ENCODE measurements at regions not wholly inside any gene's neighbourhood (a gene's known extent, or its start where the extent isn't known, plus 50 kb on each side); places are given as distances from the start of the nearest gene placed in this dataset.
A peak's percentile ranks its signal among the peaks of the same experiment; 100 is the strongest.

DNA sequence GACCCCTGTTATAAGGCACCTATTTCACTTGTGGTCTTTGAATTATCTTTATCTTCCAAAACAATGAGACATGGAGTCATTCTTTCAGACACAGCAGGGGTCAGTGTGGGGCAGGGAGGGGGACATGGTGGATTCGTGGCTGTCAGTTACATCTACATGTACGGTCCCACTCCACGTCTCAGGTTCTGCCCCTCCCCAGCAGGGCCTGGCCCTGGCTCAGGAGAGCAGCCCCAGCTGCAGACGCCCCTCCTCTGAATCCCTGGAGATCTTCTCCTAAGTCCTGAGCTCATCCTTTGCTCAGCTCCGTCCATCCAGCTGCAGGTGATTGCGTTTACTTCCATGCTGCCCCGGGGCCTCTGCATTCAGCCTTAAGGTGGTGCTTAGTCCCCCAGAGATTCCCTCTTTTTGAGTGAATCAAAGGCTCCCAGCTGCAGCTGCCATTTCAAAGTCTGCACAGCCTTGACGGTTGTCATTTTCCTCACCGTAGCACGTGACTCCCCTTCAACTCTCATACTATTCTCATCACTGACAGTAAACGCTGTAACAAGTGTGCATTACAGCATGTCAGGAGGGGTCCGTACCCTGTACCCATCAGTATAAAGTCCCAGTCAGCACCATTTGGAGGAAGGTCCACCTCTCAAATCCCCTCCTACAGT is 113.4 kb upstream of the TCERG1L start:
- DNase-seq: no peak

DNA sequence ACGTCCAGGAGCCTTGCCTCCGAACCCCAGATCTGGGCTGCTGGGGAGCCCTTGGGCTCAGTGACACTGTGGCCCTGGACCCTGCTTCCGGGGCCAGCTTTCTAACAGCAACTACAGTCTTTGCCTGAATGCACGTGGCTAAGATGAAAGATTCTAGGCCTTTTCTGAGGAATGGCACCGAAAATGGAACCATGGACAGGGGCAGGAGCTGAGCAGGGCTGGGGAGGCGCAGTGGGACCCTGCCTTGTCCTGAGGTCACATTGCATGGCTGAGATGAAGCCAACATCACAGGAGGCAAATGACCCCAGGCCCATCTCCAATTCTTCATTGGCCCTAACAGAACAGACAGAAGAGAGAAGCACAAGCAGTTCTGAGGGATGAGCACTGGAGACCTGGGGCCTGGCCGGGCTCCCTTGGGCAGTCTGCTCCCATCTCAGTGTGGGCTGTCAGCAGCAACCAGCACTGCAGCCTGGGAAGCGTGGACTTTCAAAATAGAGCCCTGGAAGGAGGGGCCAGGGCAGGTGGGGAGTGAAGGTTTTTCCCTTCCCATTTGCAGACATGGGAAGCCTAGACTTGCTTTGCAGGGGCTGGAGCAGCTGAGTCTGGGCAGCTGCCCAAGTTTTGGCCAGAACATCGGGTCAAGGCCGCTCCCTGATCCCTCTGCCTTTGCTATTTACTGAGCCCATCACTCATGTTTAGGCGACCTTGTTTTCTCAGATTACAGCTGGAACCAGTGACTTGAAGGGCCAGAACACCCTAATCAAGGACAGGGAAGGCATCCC is 114.4 kb upstream of the TCERG1L start:
- peak in 2 of 3 donors; percentile 33 to 65 for DNase-seq

DNA sequence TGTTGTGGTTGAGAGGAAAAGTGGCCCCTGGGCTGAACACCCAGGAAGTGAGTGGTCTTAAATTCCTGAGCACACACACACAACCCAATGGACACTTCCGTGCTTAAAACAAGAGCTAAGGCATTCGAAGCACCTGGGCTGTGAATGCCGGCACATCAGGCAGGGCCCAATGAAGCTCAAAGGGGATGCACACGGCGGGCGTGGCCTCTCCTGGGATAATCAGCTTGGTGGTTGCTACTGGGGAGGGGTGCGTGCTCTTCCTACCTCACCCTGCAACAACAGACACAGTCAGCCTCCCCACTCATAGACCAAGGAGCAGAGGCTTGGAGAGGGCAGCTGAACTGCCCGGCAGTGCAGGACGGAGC is 115.0 kb upstream of the TCERG1L start:
- DNase-seq: no peak

DNA sequence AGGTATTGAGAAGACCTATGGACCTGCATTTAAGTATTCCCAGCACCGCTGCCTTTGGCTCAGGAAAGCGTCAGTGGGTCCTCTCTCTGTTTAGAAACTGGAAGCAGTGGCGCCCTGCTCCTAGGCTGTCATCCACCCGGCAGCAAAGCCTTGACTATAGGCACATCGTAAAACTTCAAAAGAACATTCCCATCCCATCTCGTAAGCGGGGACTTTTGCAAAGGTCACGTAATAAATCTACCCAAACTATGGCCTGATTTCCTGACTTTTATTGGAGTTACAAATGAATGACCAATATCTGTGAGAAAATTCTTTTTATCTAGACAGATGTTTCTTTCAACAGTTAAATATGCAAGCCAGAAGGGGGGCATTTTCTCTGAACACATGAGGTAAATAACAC is 115.8 kb upstream of the TCERG1L start:
- DNase-seq: no peak

DNA sequence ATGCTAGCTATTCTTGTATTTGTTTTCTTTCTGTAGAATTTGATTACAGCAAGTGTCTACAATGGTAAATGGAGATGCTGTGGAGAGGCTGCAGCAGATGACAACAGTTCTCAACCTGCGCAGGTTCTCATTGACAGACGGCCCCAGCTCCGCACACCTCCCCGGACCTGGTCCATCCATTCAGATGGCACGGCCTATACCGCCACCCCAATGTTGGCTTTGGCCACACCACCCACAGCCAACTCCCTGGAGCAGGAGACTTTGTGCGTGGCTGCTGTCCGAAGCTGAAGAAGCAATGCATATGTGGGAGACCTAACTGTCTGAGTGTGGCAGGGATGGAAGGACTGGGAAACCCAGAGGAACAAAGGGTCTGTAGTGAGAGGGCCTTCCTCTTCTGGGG is 116.4 kb upstream of the TCERG1L start:
- DNase-seq: no peak

DNA sequence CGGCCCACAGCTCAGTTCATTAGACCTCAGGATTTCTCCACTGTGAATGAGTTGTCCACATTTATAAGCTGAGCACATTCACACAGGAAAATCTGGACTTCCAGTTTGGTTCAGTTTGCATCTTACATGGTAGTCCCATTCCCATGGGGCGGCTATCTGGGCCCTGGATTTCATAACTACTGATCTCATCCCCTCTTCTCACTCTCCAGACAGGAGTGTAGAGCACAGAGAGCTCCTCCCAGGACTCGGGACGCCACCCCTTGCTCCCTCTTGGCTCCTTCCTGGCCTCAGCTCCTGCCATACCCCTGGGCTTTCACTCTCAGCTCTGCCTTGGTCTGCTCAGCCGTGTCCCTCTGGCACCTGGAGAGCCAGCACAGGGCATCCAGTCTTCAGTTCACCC is 117.6 kb upstream of the TCERG1L start:
- DNase-seq: no peak

DNA sequence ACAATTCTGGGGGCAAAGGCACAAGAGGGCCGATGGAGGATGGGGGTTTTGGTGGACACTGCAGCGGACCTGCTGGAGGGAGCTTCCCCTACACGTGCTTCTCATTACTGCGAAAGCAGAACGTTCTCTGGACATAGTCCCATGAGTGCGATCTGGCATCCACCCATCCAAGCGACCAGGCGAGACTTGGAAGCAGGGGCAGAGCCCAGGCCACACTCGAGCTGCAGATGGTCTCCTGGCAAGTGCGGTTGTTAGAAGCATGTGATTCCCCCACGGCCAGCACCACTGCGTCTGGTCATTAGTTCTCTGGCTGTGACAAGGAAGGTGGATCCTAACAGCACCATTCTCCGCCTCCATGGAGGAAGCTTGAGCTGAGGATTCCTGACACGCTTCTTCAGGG is 118.4 kb upstream of the TCERG1L start:
- peak in 2 of 3 donors; percentile 27 to 60 for DNase-seq

DNA sequence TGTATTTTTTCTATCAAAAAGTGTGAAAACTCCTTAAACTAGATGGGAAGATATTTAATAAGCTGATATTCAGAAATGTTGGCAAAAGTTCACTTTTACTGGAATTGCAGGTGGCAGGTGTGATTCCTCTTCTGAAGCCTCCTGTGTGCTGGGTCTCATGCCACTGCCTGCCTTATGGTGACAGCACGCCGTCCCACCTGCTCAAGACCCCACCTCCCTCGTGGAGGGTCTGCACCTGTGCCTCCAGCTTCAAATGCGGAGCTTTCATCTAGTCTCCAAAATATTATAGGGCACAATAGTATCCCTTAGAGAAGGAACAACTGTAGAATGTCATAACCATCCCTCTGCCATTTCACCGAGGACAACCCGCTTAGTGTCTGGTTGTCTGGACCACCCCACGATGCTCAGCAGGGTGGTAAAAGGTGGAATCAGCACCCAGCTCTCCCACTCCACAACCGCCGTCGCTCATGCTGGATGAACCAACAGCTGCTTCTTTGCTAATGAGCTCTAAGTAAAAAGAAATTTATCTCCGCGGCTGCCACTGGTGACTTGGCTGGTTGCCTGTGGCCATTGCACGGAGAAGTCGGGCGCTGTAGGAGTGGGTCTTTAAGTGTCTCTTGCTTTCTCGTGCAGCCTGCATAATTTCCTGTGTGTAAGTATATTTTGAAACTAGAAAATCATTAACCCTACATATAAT is 119.3 kb upstream of the TCERG1L start:
- DNase-seq: no peak

DNA sequence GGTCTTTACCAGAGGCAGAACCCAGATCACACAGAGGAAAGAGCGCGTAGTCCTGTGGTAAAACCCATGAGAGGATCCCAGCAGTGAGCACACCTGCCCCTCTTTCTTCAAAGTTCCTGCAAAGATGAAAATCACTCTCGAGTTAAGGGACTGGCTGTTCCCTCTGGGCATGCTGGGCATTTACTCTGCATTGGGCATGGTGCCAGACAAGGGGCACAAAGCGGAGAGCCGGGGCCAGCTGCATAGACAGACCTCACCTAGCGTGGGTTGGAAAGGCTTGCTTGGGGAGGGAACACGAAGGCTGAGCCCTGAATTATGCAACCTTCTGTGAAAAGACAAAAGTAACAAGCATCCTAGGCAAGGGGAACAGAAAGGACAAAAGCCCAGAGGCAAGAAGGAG is 120.0 kb upstream of the TCERG1L start:
- no peak for DNase-seq

DNA sequence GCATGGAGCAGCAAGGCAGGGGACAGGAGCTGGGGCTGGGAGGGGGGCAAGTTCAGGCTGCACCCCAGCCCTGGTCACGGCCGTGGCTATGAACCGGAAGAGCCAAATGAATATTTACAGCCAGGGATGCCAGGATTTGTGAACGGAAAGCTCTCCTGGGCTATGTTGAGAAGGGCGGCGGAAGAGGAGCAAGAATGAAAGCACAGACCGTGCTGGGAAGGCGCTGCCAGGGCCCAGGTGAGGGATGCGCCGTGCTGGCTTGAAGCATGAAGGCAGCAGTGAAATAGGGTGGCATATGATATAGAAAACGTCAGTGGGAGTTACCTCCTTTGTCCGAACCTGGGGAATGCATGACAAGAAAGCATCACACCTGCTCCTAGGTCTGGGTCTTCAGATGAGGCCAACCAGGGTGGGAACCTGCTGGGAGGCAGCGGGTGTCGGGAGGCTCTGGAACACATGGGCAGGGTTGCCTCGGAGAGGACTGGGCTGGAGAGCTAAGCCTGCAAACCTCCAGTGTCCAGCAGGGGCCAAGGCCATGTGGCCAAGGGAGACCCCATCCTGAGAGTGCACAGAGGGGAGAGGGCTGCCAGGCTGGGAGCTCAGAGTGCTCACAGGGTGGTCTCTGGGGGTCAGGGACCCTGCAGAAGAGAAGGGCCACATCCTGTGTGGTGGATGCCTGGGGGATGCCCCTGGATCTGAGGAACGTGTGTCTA is 120.6 kb upstream of the TCERG1L start:
- no peak for DNase-seq

DNA sequence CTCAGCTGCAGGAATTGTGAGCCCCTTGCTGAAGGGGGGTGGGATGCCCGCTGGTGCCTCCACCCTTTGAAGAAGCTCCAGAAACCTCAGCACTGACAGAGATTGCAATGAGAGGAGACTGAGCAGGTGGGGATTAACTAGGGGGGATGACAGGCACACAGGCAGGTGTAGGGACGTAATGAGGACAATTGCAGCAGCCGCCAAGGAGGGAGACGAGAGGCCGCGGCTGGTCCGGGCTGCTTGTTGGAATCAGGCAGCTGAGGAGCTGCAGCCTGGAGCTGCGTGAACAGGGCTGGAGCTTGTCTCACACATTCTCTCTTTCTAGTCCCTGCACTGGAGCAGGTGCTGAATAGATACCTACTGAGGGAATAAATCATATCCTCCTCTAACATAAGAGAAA is 122.0 kb upstream of the TCERG1L start:
- no peak for DNase-seq

DNA sequence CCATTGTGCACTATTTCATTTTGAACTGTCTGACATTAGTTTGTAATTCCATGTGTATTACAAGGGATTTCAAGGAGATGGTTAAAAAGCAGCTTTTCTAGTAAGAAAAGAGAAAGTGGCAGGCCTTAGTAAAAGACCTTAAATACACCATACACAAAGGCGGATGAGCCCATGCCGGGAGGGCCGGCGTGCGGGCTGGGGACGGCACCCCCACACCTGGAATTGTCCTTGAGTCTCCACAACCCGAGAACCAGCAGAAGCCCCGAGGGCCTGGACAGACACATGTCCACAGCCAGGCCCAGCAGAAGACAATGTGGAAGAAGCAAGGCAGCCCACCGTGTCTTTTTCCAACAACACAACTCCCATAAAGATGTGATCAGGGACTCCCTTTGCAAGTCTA is 123.7 kb upstream of the TCERG1L start:
- no peak for DNase-seq

DNA sequence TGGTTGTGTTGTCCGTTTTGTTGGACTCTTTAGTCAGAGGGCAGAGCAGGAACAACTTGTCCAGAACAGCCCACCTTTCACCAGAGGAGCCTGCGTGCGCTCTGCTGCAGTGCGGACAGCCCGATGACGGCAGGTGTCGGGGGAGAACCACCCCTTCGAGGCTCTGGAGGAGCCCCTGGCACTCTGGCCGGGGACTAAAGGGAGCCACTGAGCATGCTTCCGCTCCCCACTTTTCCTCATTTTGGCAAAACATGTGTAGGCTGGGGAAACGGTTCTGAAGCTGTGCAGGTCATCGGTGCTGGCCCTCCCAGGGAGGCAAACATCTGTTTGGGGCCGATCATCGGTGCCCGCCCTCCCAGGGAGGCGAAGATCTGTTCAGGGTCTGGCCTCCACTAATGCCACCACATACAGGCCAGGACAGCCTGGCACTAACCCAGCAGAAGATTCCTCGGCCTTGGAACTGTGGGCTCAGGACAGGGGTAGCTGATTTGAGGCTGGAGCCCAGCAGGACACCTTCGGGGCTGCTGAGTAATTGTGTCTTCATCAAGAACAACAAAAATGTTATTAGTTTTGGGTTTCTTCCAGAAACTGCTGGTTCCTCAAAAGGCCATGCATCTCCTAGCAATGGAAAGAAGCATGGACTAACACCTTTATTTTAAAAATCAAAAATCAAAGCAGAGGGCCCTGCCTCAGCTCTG is 124.4 kb upstream of the TCERG1L start:
- DNase-seq: peak in 1 of 3 donors; percentile 48

DNA sequence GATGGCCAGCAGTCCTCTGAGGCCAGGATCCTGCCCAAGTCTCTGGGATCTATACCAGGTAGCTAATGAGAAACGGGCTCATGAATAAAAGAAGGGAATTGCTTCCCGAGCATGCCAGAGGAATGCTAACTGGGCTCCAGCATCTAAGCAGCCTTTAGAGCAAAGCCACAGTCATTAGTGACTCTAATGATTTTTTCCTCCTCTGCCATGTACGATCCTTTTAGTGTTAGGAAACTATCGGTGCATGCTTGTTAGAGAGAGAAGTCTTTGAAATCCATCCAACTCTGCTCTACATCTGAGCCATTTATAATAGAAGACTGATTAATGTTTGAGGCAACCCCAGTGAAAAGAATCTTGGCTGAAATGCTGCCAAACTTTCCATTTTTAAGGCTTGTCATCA is 124.9 kb upstream of the TCERG1L start:
- DNase-seq: peak in 2 of 3 donors; percentile 29 to 62

DNA sequence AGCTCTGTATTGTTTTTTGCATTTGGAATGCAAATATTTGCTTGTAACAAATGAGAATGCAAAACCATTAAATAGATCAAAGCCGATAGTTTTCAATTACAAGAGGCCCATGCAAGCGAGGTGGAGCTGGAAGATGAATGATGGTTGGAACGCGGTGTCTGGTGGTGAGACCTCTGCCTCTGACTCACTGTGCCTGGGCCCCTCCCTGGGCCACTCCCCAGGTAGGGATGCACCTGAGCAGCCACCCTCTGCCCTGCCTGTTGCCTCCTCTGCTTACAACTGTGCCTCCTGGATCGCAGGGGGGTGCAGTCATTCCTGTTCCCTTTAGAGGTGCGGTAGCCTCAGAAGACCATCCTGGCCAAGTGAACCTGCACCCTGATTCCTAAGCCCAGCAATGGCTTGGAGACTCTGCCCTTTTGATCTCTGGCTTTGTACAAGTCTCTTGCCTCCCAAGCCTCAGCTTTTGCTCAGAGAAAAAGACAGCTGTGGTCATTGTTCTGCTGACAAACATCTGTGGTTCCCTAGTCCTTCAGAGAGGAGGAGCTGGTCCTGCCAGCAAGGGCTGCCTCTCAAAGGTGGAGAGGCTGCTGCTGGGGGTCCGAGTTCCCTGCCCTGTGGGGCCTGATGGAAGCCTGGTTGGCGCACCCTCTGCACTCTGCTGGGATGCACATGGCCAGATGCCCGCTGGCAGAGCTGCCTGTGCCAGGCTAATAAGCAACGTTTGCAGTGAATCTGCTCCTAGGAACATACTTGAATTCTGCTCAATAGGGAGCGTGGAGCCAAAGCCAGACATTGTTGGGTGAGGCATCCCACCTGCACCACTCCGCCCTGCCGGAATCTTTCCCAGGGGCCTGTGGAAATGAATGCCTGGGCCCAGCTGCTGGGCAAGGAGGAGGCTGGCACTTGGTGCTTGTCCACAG is 126.3 kb upstream of the TCERG1L start:
- peak in 1 of 3 donors; percentile 11 for DNase-seq

DNA sequence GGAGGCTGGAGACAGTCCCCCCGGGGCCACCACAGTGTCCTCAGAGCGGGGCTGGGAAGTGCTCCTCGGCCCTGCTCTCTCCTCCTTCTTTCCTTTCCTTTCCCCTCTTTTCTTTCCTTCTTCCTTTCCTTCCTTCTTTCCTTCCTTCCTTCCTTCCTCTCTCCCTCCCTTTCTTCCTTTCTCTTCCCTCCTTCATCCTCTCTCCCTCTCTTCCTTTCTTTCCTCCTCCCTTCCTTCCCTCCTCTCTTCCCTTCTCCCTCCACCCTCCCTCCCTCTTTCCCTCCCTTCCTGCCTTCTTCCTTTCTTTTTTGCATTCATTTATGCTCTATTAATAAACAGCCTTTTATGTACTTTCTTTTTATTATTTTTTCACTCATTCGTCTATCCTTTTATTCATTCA is 127.1 kb upstream of the TCERG1L start:
- no peak for DNase-seq

DNA sequence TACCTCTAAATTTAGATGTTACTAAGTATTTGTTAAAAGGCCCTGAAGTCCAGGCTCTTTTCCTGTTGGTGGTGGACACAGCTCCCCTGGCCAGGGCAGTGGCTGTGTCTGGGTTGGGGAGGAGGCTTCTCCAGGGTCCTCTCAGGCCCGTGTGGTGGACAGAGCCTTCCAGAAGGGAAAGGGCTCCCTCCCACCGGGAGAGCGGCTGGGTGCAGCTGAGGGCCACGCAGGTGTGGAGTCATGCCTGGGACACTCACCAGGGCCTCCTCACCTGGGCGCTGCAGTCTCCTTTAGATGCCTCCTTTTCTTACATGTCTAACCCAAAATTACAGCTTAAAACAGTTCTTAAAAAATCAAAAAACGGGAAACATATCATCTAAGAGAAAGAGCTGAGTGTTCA is 128.2 kb upstream of the TCERG1L start:
- no peak for DNase-seq

DNA sequence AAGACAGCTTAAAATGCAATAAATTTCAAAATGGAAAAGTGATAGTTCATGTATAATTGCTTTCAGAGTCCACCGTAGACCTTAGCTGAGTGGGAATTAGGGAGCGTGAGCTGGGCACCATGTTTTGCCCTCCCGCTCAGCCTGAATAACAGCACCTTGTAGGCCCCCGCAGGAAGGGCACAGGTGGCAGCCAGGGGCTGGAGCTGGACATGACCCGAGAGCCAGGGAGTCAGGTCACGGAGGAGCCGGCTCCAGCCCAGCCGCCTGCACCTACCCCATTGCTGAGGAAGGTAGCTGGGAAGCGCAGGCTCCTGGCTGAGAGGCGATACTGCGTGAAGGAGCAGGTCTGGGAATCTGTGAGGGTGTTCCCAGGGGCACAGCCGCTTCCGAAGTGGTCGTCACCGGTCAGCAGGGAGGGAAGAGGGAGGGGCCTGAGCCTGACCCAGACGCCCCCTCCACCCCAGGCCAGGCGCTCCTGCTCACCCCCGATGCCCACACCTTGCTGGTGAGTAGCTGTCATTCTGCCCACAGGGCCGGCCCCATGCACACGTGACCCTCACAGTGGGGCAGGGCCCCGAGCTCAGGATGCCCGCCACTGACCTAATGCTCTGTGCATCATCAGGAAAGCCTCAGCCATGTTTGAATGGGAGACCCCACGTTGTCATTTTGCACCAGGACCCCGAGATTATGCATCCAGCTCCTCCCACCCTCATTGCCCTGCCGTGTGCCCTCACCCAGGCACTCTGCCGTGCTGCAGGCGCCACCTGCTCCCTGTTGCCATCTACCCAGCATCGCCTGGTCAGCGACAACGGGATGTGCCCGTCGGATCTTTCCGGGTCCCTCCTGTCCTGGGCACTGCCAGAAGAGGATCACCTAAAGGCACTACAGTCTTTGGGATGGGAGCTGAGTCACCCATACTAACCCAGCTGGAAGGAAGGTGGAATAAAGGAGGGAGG is 129.2 kb upstream of the TCERG1L start:
- DNase-seq: no peak

DNA sequence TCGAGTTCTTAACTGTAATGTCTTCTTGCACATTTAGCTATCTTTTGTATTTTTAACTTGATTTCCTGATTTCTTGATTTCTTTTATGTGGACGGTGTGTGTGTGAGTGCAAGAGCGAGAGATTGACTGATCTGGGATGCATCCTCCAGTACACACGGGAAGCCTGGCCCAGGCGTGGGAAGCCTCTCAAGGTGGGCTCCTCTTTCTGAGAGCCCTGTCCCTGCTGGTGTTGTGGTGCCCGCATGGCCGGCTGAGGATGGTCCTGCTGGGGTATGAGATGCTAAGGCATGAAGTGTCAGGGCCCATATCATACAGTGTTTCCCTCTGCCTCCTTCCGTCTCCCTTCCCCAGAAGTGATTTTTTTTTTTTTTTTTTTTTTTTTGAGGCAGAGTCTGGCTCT is 130.8 kb upstream of the TCERG1L start:
- DNase-seq: no peak
